ENCODE measurements at regions not wholly inside any gene's neighbourhood (a gene's known extent, or its start where the extent isn't known, plus 50 kb on each side); places are given as distances from the start of the nearest gene placed in this dataset.

DNA sequence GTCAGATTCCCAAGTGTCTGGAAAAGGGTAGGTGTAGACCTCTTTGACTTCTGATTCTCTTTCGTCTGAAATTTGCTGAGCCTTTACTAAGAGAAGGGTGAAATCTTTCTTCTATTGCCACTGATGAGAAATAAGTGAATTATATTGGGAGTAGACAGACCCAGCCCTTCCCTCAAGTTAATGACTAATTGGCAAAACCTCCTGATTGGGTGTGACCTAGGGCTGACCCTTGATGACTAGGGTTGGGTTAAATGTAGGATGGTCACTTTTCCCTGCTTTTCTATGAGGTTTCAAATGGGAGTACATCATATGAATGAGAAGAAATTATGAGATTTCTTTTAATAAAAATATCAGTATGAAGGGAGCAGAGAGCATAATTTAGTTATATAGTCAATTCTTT, 73.4 kb upstream of the C5orf46 start:
- TF ChIP-seq ARNTL (CRISPR knock-in tag; IDR thresholded peaks at IDR 0.05; ENCODE audit: borderline replicate concordance, low read depth) (no peak), BACH2 (CRISPR knock-in tag; IDR thresholded peaks at IDR 0.05; ENCODE audit: borderline replicate concordance) (no peak), RARB (CRISPR knock-in tag; IDR thresholded peaks at IDR 0.05) (no peak), ZFP30 (CRISPR knock-in tag; IDR thresholded peaks at IDR 0.05) (no peak), ZNF565 (CRISPR knock-in tag; conservative IDR thresholded peaks at IDR 0.05; ENCODE audit: low read depth) (no peak)
- TF ChIP-seq, protein P1, sequence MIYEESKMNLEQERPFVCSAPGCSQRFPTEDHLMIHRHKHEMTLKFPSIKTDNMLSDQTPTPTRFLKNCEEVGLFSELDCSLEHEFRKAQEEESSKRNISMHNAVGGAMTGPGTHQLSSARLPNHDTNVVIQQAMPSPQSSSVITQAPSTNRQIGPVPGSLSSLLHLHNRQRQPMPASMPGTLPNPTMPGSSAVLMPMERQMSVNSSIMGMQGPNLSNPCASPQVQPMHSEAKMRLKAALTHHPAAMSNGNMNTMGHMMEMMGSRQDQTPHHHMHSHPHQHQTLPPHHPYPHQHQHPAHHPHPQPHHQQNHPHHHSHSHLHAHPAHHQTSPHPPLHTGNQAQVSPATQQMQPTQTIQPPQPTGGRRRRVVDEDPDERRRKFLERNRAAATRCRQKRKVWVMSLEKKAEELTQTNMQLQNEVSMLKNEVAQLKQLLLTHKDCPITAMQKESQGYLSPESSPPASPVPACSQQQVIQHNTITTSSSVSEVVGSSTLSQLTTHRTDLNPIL (CRISPR knock-in tag; IDR thresholded peaks at IDR 0.05; ENCODE audit: low read depth), result no peak
- TF ChIP-seq, protein P2, sequence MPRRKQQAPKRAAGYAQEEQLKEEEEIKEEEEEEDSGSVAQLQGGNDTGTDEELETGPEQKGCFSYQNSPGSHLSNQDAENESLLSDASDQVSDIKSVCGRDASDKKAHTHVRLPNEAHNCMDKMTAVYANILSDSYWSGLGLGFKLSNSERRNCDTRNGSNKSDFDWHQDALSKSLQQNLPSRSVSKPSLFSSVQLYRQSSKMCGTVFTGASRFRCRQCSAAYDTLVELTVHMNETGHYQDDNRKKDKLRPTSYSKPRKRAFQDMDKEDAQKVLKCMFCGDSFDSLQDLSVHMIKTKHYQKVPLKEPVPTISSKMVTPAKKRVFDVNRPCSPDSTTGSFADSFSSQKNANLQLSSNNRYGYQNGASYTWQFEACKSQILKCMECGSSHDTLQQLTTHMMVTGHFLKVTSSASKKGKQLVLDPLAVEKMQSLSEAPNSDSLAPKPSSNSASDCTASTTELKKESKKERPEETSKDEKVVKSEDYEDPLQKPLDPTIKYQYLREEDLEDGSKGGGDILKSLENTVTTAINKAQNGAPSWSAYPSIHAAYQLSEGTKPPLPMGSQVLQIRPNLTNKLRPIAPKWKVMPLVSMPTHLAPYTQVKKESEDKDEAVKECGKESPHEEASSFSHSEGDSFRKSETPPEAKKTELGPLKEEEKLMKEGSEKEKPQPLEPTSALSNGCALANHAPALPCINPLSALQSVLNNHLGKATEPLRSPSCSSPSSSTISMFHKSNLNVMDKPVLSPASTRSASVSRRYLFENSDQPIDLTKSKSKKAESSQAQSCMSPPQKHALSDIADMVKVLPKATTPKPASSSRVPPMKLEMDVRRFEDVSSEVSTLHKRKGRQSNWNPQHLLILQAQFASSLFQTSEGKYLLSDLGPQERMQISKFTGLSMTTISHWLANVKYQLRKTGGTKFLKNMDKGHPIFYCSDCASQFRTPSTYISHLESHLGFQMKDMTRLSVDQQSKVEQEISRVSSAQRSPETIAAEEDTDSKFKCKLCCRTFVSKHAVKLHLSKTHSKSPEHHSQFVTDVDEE (CRISPR knock-in tag; IDR thresholded peaks at IDR 0.05), result no peak
- TF ChIP-seq, protein P3, sequence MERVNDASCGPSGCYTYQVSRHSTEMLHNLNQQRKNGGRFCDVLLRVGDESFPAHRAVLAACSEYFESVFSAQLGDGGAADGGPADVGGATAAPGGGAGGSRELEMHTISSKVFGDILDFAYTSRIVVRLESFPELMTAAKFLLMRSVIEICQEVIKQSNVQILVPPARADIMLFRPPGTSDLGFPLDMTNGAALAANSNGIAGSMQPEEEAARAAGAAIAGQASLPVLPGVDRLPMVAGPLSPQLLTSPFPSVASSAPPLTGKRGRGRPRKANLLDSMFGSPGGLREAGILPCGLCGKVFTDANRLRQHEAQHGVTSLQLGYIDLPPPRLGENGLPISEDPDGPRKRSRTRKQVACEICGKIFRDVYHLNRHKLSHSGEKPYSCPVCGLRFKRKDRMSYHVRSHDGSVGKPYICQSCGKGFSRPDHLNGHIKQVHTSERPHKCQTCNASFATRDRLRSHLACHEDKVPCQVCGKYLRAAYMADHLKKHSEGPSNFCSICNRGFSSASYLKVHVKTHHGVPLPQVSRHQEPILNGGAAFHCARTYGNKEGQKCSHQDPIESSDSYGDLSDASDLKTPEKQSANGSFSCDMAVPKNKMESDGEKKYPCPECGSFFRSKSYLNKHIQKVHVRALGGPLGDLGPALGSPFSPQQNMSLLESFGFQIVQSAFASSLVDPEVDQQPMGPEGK (CRISPR knock-in tag; IDR thresholded peaks at IDR 0.05; ENCODE audit: borderline replicate concordance), result no peak

Data from SK-N-SH treated with all-trans-retinoic acid at 6 μM for 48 hours (cell line).